22Rv1 (cell line): ENCODE measurements at regions not wholly inside any gene's neighbourhood (a gene's known extent, or its start where the extent isn't known, plus 50 kb on each side); places are given as distances from the start of the nearest gene placed in this dataset.

Experiments
- H3K27ac ChIP-seq: fragments of 450-650 bp; 2 replicates; pipeline ENCODE4 v1.5.1; 2017
- CTCF ChIP-seq: fragments of 450-650 bp; IDR thresholded peaks from 2 replicates; pipeline ENCODE4 v1.5.1; 2017; ENCODE audit warnings: mild to moderate bottlenecking
- ZFX ChIP-seq: fragments of 450-650 bp; IDR thresholded peaks from 2 replicates; pipeline ENCODE4 v1.6.1; 2017; ENCODE audit warnings: antibody characterized with exemption, borderline replicate concordance

GRCh38 chr13:111043575-111043982 is 71.5 kb upstream of the ARHGEF7 start:
- H3K27ac ChIP-seq, result no peak overlapping the region
- TF ChIP-seq ZFX, result no peak

GRCh38 chr13:111042661-111043226 is 72.4 kb upstream of the ARHGEF7 start:
- TF ChIP-seq CTCF, result no peak
- no peak for TF ChIP-seq ZFX
- no peak overlapping the region for H3K27ac ChIP-seq

GRCh38 chr13:111040830-111041229 is 74.3 kb upstream of the ARHGEF7 start:
- no peak for TF ChIP-seq ZFX
- no peak for TF ChIP-seq CTCF

GRCh38 chr13:111039735-111040134 is 75.4 kb upstream of the ARHGEF7 start:
- no peak overlapping the region for H3K27ac ChIP-seq
- TF ChIP-seq CTCF, result no peak
- no peak for TF ChIP-seq ZFX

More at GRCh38 chr13:111040830-111041229, 74.3 kb upstream of the ARHGEF7 start:
- no peak overlapping the region for H3K27ac ChIP-seq

- H3K27ac ChIP-seq, result no peak overlapping the region
- TF ChIP-seq CTCF (no peak), ZFX (no peak)
These were observed 76.2 kb upstream of the ARHGEF7 start for GRCh38 chr13:111038887-111039286.

GRCh38 chr13:111037927-111038326 is 77.2 kb upstream of the ARHGEF7 start:
- no peak overlapping the region for H3K27ac ChIP-seq
- TF ChIP-seq CTCF, result no peak
- TF ChIP-seq ZFX, result no peak

GRCh38 chr13:111036665-111037064 is 78.4 kb upstream of the ARHGEF7 start:
- TF ChIP-seq ZFX, result no peak
- no peak for TF ChIP-seq CTCF
- H3K27ac ChIP-seq, result no peak overlapping the region

- no peak for TF ChIP-seq ZFX
- TF ChIP-seq CTCF, result no peak
- no peak overlapping the region for H3K27ac ChIP-seq
These were observed 79.2 kb upstream of the ARHGEF7 start for GRCh38 chr13:111035861-111036260.
